Spleen (tissue), 11 donors: ENCODE measurements at regions not wholly inside any gene's neighbourhood (a gene's known extent, or its start where the extent isn't known, plus 50 kb on each side); places are given as distances from the start of the nearest gene placed in this dataset.

Source experiments
- DNase-seq: peaks from one replicate; pipeline ENCODE4 v3.0.0-alpha.2; 2020
- H3K27ac ChIP-seq, 8 donors: fragments of 200-600 bp; sonication (generic) in 7 of 8; 1 replicate in 4 of 8; 2 replicates in 4 of 8; pipeline versions ENCODE4 v1.5.0 to v1.8.0; 2016 to 2021; ENCODE audit warnings: inconsistent platforms in 4 of 8, mild to moderate bottlenecking in 4 of 8, moderate library complexity in 1 of 8
- H3K27me3 ChIP-seq, 7 donors: fragments of 200-600 bp; sonication (generic) in 6 of 7; replicated peaks in 1 of 7; 1 replicate in 4 of 7; 2 replicates in 3 of 7; pipeline versions ENCODE4 v1.5.0 to v1.8.0; 2016 to 2021; ENCODE audit warnings: inconsistent platforms in 3 of 7, mild to moderate bottlenecking in 1 of 7
- H3K36me3 ChIP-seq, 6 donors: fragments of 200-600 bp; sonication (generic) in 5 of 6; 1 replicate in 4 of 6; 2 replicates in 2 of 6; pipeline versions ENCODE4 v1.5.0 to v1.8.0; 2016 to 2021; ENCODE audit warnings: inconsistent platforms in 2 of 6
- H3K4me1 ChIP-seq, 6 donors: fragments of 200-600 bp; sonication (generic) in 5 of 6; 1 replicate in 3 of 6; 2 replicates in 3 of 6; pipeline versions ENCODE4 v1.5.0 to v1.8.0; 2016 to 2021; ENCODE audit warnings: inconsistent platforms in 3 of 6
- H3K4me3 ChIP-seq, 8 donors: fragments of 200-600 bp; sonication (generic) in 7 of 8; 1 replicate in 4 of 8; 2 replicates in 4 of 8; pipeline versions ENCODE4 v1.5.0 to v1.8.0; 2016 to 2021; ENCODE audit warnings: inconsistent platforms in 4 of 8, mild to moderate bottlenecking in 4 of 8, moderate library complexity in 2 of 8
- H3K9me3 ChIP-seq, 8 donors: fragments of 200-600 bp; sonication (generic) in 7 of 8; 1 replicate in 4 of 8; 2 replicates in 4 of 8; pipeline versions ENCODE4 v1.5.0 to v1.8.0; 2016 to 2021; ENCODE audit warnings: inconsistent platforms in 4 of 8
- CTCF ChIP-seq, 11 experiments: fragments of 200-600 bp in 7 of 11; fragments of 450-650 bp in 4 of 11; sonication (generic) in 4 of 11; IDR thresholded peaks in 8 of 11; conservative IDR thresholded peaks in 3 of 11; 1 replicate in 7 of 11; 2 replicates in 4 of 11; pipeline versions ENCODE4 v1.4.0 to v1.8.0; 2016 to 2021; ENCODE audit warnings: antibody characterized with exemption in 11 of 11, inconsistent platforms in 4 of 11, mild to moderate bottlenecking in 1 of 11
- POLR2A ChIP-seq, 3 donors: fragments of 450-650 bp; IDR thresholded peaks; one replicate each; pipeline ENCODE4 v1.5.1; 2017; ENCODE audit warnings: antibody characterized with exemption in 3 of 3, mild to moderate bottlenecking in 1 of 3
- POLR2AphosphoS5 ChIP-seq, 3 donors: sonication (generic); formaldehyde crosslinking; IDR thresholded peaks; one replicate each; pipeline ENCODE4 v1.5.1; 2017; ENCODE audit warnings: antibody characterized with exemption in 3 of 3
- WGBS, 5 donors: extraction: QIAGEN DNeasy Blood & Tissue Kit in 3 of 5; methylation state at CpG; one replicate each; pipeline versions ENCODE4 v1.1.5 to v1.1.7; 2013 to 2018; 5-methylcytosine and 5-hydroxymethylcytosine counted together
- intact Hi-C: fragments of 100-400 bp; cut with DNase I; formaldehyde crosslinking; loops from one replicate; pipeline ENCODE4 v1.15.0; 2023; ENCODE audit warnings: low total_unique reads
- donor health status: healthy with polysubstance abuse.
- donor health status: DM: no; HTN: no; CAD: no; lungs with moderate emphysema.
- donor health status: DM: no; HTN: no; CAD: no.
- donor health status: Bipolar disorder and iron deficiency.
- donor health status: healthy.
- donor health status: DM: no; HTN: no; CAD: no.
- donor health status: DM: yes; HTN: yes; CAD: no.

GRCh38 chr1:172973424-172973823 is 77.3 kb downstream of the TNFSF18 start:
- TF ChIP-seq POLR2A (IDR thresholded peaks at IDR 0.05), result no peak
- no peak for TF ChIP-seq CTCF (IDR thresholded peaks at IDR 0.05 in 8 of 11, conservative IDR thresholded peaks at IDR 0.05 in 3 of 11)
- no peak for TF ChIP-seq POLR2AphosphoS5 (IDR thresholded peaks at IDR 0.05)

DNA sequence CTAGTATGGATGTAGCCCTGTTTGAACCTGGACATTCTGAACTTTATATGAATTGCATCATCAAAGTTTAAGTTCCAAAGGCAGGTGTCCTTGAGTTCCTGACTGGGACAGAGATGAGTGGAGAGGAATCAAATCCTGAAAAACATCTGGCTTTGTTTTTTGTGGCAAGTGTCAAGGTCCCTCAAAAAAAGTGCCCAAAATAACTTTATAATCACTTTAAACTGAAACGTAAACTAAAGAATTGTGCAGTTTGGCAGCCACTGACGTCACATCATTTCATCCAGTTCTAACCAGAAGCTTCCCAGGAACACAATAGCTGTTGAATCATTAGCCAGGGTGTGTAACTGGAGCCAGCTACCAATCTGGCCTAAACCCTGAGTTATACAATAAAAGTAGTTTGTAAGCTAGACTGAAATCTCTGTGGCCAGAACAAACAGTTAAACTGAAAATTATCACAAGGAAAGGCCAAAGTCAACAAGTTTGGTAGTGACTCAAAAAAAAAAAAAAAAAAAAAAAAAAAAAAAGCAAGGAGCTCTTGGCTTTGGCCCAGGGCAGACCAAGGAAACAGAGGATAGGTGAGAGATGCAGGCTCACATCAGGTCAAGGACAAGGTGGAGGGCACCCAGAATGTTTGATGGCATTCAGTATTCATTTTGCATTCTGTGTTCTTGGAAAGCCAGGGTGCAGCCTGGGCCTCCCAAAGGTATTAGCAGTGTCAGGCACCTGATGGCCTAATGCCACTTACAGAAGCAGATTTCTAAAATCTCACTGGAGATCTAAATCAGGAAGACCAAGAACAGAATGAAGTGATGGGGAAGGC is 74.3 kb downstream of the TNFSF18 start:
- Histone ChIP-seq H3K4me3 (no peak overlapping the region), H3K9me3 (no peaks in the 10 kb centered on the region), H3K36me3 (no peaks in the 10 kb centered on the region), H3K27me3 (no peaks in the 10 kb centered on the region), H3K27ac (no peak overlapping the region), H3K4me1 (no peaks in the 10 kb centered on the region)
- no peak for DNase-seq
- 63 to 89% (median 78%) methylated on average over 2 of the region's 2 CpGs for WGBS, 5 donors
- TF ChIP-seq CTCF (IDR thresholded peaks at IDR 0.05 in 8 of 11, conservative IDR thresholded peaks at IDR 0.05 in 3 of 11), result no peak
- TF ChIP-seq POLR2A (IDR thresholded peaks at IDR 0.05), result no peak
- no peak for TF ChIP-seq POLR2AphosphoS5 (IDR thresholded peaks at IDR 0.05)
- intact Hi-C loops, result no loop called here

More at GRCh38 chr1:172973424-172973823, 77.3 kb downstream of the TNFSF18 start:
- Histone ChIP-seq H3K9me3 (no peaks in the 10 kb centered on the region), H3K36me3 (no peaks in the 10 kb centered on the region), H3K27me3 (no peaks in the 10 kb centered on the region), H3K27ac (no peak overlapping the region), H3K4me1 (no peaks in the 10 kb centered on the region), H3K4me3 (no peak overlapping the region)
- intact Hi-C loops, result no loop called here
- no peak for DNase-seq
- 67 to 73% (median 71%) methylated on average over 4 of the region's 4 CpGs for WGBS, 5 donors

GRCh38 chr1:172977296-172978017 is 73.3 kb downstream of the TNFSF18 start:
- Histone ChIP-seq H3K27me3 (no peaks in the 10 kb centered on the region), H3K4me1 (no peaks in the 10 kb centered on the region), H3K9me3 (no peaks in the 10 kb centered on the region), H3K27ac (no peak overlapping the region), H3K36me3 (no peaks in the 10 kb centered on the region), H3K4me3 (no peak overlapping the region)
- WGBS, 5 donors, result 64 to 66% (median 65%) methylated on average over 5 of the region's 5 CpGs
- no peak for DNase-seq
- intact Hi-C loops, result no loop called here
- TF ChIP-seq POLR2A (IDR thresholded peaks at IDR 0.05) (no peak), CTCF (IDR thresholded peaks at IDR 0.05 in 8 of 11, conservative IDR thresholded peaks at IDR 0.05 in 3 of 11) (no peak), POLR2AphosphoS5 (IDR thresholded peaks at IDR 0.05) (no peak)

DNA sequence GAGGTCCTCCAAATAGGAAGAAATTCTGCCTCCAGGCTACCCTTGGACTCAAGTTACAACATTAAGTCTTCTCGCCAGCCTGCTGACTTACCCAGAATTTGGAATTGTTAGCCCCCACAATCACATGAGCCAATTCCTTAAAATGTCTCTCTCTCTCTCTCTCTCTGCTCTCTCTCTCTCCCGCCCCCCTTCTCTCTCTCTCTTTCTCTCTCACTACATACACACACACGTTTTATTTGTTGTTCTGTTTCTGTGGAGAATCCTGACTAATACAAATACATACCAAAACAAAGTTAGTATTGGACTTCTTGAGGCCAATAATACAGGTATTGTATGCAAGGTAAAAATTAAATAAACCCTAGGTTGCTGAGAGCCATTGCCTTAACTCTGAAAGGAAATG is 72.1 kb downstream of the TNFSF18 start:
- Histone ChIP-seq H3K27me3 (no peaks in the 10 kb centered on the region), H3K4me1 (no peaks in the 10 kb centered on the region), H3K36me3 (no peaks in the 10 kb centered on the region), H3K27ac (no peak overlapping the region), H3K9me3 (no peaks in the 10 kb centered on the region), H3K4me3 (no peak overlapping the region)
- TF ChIP-seq POLR2AphosphoS5 (IDR thresholded peaks at IDR 0.05) (no peak), POLR2A (IDR thresholded peaks at IDR 0.05) (no peak)
- intact Hi-C loops, result no loop called here
- WGBS, 5 donors, result 85 to 92% (median 89%) methylated on average over 3 of the region's 3 CpGs
- no peak for DNase-seq
